ENCODE measurements at regions not wholly inside any gene's neighbourhood (a gene's known extent, or its start where the extent isn't known, plus 50 kb on each side); places are given as distances from the start of the nearest gene placed in this dataset.
"Not testable (repeated sequence)": the region's sequence is repeated elsewhere in the genome, so short reads cannot be mapped to it uniquely, and the experiment has no call there.

GRCh38 chr12:107378609-107379008, 285.3 kb upstream of the CRY1 start:
- no peak for DNase-seq

- DNase-seq: not testable (repeated sequence)
Observed at GRCh38 chr12:107379142-107379851, 285.9 kb upstream of the CRY1 start.

- no peak for DNase-seq
Observed at GRCh38 chr12:107379852-107380567, 286.7 kb upstream of the CRY1 start.

- DNase-seq: no peak
Observed at GRCh38 chr12:107384645-107385044, 291.3 kb upstream of the CRY1 start.

GRCh38 chr12:107385509-107385908, 292.2 kb upstream of the CRY1 start:
- DNase-seq: no peak

- DNase-seq: no peak
Observed at GRCh38 chr12:107386569-107386968, 293.2 kb upstream of the CRY1 start.

- DNase-seq: no peak
Observed at GRCh38 chr12:107388263-107388662, 294.9 kb upstream of the CRY1 start.

GRCh38 chr12:107390414-107390813, 295.2 kb upstream of the PWP1 start:
- no peak for DNase-seq

GRCh38 chr12:107393043-107393717, 292.4 kb upstream of the PWP1 start:
- DNase-seq: no peak

- no peak for DNase-seq
Observed at GRCh38 chr12:107394693-107395092, 290.9 kb upstream of the PWP1 start.

GRCh38 chr12:107395817-107396216, 289.8 kb upstream of the PWP1 start:
- no peak for DNase-seq

- DNase-seq: no peak
Observed at GRCh38 chr12:107396991-107397390, 288.6 kb upstream of the PWP1 start.

GRCh38 chr12:107397890-107398500, 287.6 kb upstream of the PWP1 start:
- no peak for DNase-seq

- no peak for DNase-seq
Observed at GRCh38 chr12:107399046-107399445, 286.6 kb upstream of the PWP1 start.

- DNase-seq: no peak
Observed at GRCh38 chr12:107400686-107401447, 284.7 kb upstream of the PWP1 start.

- DNase-seq: peak; percentile 74
Observed at GRCh38 chr12:107402041-107403022, 283.3 kb upstream of the PWP1 start.

- peak; percentile 56 for DNase-seq
Observed at GRCh38 chr12:107404981-107405380, 280.6 kb upstream of the PWP1 start.

GRCh38 chr12:107405436-107405835, 280.2 kb upstream of the PWP1 start:
- DNase-seq: no peak

- no peak for DNase-seq
Observed at GRCh38 chr12:107406932-107407331, 278.7 kb upstream of the PWP1 start.

GRCh38 chr12:107411792-107412535, 273.6 kb upstream of the PWP1 start:
- no peak for DNase-seq

GRCh38 chr12:107415071-107415470, 270.5 kb upstream of the PWP1 start:
- no peak for DNase-seq
